Endothelial cell of umbilical vein (primary cell): ENCODE measurements at regions not wholly inside any gene's neighbourhood (a gene's known extent, or its start where the extent isn't known, plus 50 kb on each side); places are given as distances from the start of the nearest gene placed in this dataset.

Source experiments
- BruUV-seq: library from RNA; stranded (reverse); fragments of 400-500 nt; replicated peaks from 2 replicates; lab custom pipeline; 2021; lab: Mats Ljungman, UMichigan
- CTCF ChIA-PET: fragments of 300-600, 350-600 bp; sonication (Branson Sonifier 250); formaldehyde crosslinking; loops from one replicate; lab custom pipeline; 2021; ENCODE audit warnings: antibody characterized with exemption, inconsistent platforms; lab: Charles Lee
- POLR2A ChIA-PET: fragments of 300-600, 350-600 bp; sonication (Branson Sonifier 250); formaldehyde crosslinking; loops from one replicate; lab custom pipeline; 2021; ENCODE audit warnings: antibody characterized with exemption, inconsistent platforms; lab: Charles Lee
- DNase-seq: peaks from one replicate; pipeline ENCODE4 v3.0.0-alpha.2; 2011; ENCODE audit warnings: low read depth, low spot score
- FAIRE-seq: peaks from 2 replicates; lab custom pipeline; 2011; peaks lifted over from hg19 to GRCh38; lab: Jason Lieb, UNC
- H2AFZ ChIP-seq: 2 replicates; pipeline ENCODE4 v1.6.0; 2012; ENCODE audit warnings: low read depth, low read length, control low read depth, inconsistent platforms
- H3K27ac ChIP-seq: 2 replicates; pipeline ENCODE4 v1.5.1; 2011; ENCODE audit warnings: low read depth, mild to moderate bottlenecking, control low read depth, low read length, moderate library complexity; ENCODE audit not compliant: insufficient read depth
- H3K27me3 ChIP-seq, 2 experiments: 2 replicates each; pipeline versions ENCODE4 v1.6.0 to v1.6.1; 2011; ENCODE audit warnings: low read length in 2 of 2, mixed read lengths in 1 of 2; ENCODE audit not compliant: control insufficient read depth in 2 of 2, insufficient read depth in 2 of 2
- H3K36me3 ChIP-seq, 2 experiments: 2 replicates in 1 of 2; 3 replicates in 1 of 2; pipeline ENCODE4 v1.5.1; 2011; ENCODE audit warnings: low read length in 2 of 2, mild to moderate bottlenecking in 1 of 2, moderate library complexity in 1 of 2; ENCODE audit not compliant: control insufficient read depth in 2 of 2, insufficient read depth in 2 of 2; ENCODE audit errors: extremely low read depth in 1 of 2
- H3K4me1 ChIP-seq: 3 replicates; pipeline ENCODE4 v1.5.1; 2011; ENCODE audit warnings: mild to moderate bottlenecking, low read length; ENCODE audit not compliant: control insufficient read depth, insufficient read depth; ENCODE audit errors: extremely low read depth
- H3K4me2 ChIP-seq: 2 replicates; pipeline ENCODE4 v1.6.1; 2011; ENCODE audit warnings: low read length, control low read depth, mixed read lengths; ENCODE audit not compliant: insufficient read depth
- H3K4me3 ChIP-seq, 3 experiments: fragments of 200-600 bp in 1 of 3; sonication (generic), shearing (Covaris generic) in 1 of 3; replicated peaks in 1 of 3; 2 replicates each; pipeline ENCODE4 v1.5.1; 2011 to 2016; ENCODE audit warnings: control low read depth in 3 of 3, low read length in 3 of 3, mild to moderate bottlenecking in 2 of 3, inconsistent platforms in 1 of 3, low read depth in 1 of 3, moderate library complexity in 1 of 3; ENCODE audit not compliant: insufficient read depth in 1 of 3
- H3K79me2 ChIP-seq: 2 replicates; pipeline ENCODE4 v1.6.0; 2012; ENCODE audit warnings: low read length, inconsistent platforms; ENCODE audit not compliant: control insufficient read depth, insufficient read depth
- H3K9ac ChIP-seq: replicated peaks from 2 replicates; pipeline ENCODE3; 2011; ENCODE audit warnings: low read length, control low read depth; ENCODE audit not compliant: insufficient read depth; ENCODE audit errors: extremely low read depth
- H3K9me1 ChIP-seq: replicated peaks from 3 replicates; pipeline ENCODE4 v1.6.0; 2011; ENCODE audit warnings: mild to moderate bottlenecking, low read length; ENCODE audit not compliant: control insufficient read depth, insufficient read depth; ENCODE audit errors: extremely low read depth
- H3K9me3 ChIP-seq: replicated peaks from 2 replicates; pipeline ENCODE4 v1.5.1; 2012; ENCODE audit warnings: low read length, inconsistent platforms; ENCODE audit not compliant: control insufficient read depth, insufficient read depth
- H4K20me1 ChIP-seq: replicated peaks from 2 replicates; pipeline ENCODE3; 2011; ENCODE audit warnings: mild to moderate bottlenecking, low read length; ENCODE audit not compliant: control insufficient read depth, insufficient read depth; ENCODE audit errors: extremely low read depth
- EZH2 ChIP-seq: IDR thresholded peaks from 2 replicates; pipeline ENCODE4 v1.6.1; 2012; ENCODE audit warnings: borderline replicate concordance, low read depth, mild to moderate bottlenecking, moderate library complexity, low read length, inconsistent platforms; ENCODE audit not compliant: severe bottlenecking
- FOS ChIP-seq: IDR thresholded peaks from 2 replicates; pipeline ENCODE4 v1.6.1; 2011; ENCODE audit warnings: mild to moderate bottlenecking, low read length, moderate library complexity, borderline replicate concordance; ENCODE audit not compliant: insufficient read depth
- GATA2 ChIP-seq: IDR thresholded peaks from 2 replicates; pipeline ENCODE4 v1.7.0; 2011; ENCODE audit warnings: low read depth, mild to moderate bottlenecking, moderate library complexity, mixed read lengths, low read length; ENCODE audit not compliant: insufficient read length, insufficient read depth
- JUN ChIP-seq: IDR thresholded peaks from 2 replicates; pipeline ENCODE4 v1.6.1; 2011; ENCODE audit warnings: borderline replicate concordance, low read depth; ENCODE audit not compliant: insufficient read length, insufficient read depth
- MYC ChIP-seq: IDR thresholded peaks from one replicate; pipeline ENCODE4 v1.6.1; 2011; ENCODE audit warnings: mild to moderate bottlenecking, low read depth, low read length
- POLR2A ChIP-seq: IDR thresholded peaks from 2 replicates; pipeline ENCODE4 v1.6.1; 2012; ENCODE audit warnings: low read depth, mild to moderate bottlenecking, control low read depth, low read length
- POLR2AphosphoS5 ChIP-seq: IDR thresholded peaks from 2 replicates; pipeline ENCODE4 v1.6.1; 2012; ENCODE audit warnings: low read depth, mild to moderate bottlenecking, control low read depth, low read length, moderate library complexity; ENCODE audit not compliant: insufficient read depth
- dilution Hi-C: fragments of 300-500 bp; cut with MboI; formaldehyde crosslinking; loops from one replicate; pipeline ENCODE4 v1.15.0; 2019; ENCODE audit warnings: low sequenced_read_pairs; ENCODE audit not compliant: extremely low pct_ligation_motif_present
- intact Hi-C: fragments of 100-400 bp; cut with micrococcal nuclease; formaldehyde crosslinking; loops from one replicate; pipeline ENCODE4 v1.10.0; 2022
- TF ChIP-seq, protein P1 (sequence below), 2 donors: IDR thresholded peaks; 1 replicate in 1 of 2; 2 replicates in 1 of 2; pipeline ENCODE4 v1.5.1; 2011; ENCODE audit warnings: low read length in 2 of 2, mild to moderate bottlenecking in 2 of 2, moderate library complexity in 2 of 2, control low read depth in 1 of 2, inconsistent platforms in 1 of 2, low read depth in 1 of 2; ENCODE audit not compliant: insufficient read depth in 1 of 2; ENCODE audit errors: extremely low read depth in 1 of 2
- TF ChIP-seq, protein P2 (sequence below): IDR thresholded peaks from 2 replicates; pipeline ENCODE4 v1.6.1; 2011; ENCODE audit not compliant: insufficient read depth, insufficient read length

DNA sequence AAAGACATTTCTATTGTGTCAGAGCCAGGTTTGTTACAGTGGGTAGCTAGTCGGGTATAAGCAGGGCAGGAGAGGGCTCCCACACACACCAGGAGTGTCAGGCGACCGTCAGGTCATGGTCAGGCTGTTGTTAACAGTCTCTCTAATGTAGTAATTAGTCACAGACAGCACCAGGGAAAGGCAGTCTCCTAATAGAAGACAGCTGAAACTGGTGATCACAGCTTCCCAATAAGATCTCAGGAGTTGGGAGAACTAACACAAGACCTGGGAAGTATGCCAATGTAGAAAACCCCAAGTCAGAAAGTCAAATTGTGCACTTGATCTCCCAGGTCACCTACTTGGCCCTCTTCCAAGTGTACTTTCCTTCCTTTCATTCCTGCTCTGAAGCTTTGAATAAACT is 53.0 kb upstream of the GPR6 start:
- H2AFZ ChIP-seq = no peak overlapping the region
- DNase-seq (no peak), FAIRE-seq (no peak)
- TF ChIP-seq EZH2 = no peak
- TF ChIP-seq POLR2A = no peak
- no peak for TF ChIP-seq GATA2
- no peak for TF ChIP-seq JUN
- TF ChIP-seq FOS = no peak
- no peak for TF ChIP-seq POLR2AphosphoS5
- no peak for TF ChIP-seq MYC
- TF ChIP-seq, protein P1, sequence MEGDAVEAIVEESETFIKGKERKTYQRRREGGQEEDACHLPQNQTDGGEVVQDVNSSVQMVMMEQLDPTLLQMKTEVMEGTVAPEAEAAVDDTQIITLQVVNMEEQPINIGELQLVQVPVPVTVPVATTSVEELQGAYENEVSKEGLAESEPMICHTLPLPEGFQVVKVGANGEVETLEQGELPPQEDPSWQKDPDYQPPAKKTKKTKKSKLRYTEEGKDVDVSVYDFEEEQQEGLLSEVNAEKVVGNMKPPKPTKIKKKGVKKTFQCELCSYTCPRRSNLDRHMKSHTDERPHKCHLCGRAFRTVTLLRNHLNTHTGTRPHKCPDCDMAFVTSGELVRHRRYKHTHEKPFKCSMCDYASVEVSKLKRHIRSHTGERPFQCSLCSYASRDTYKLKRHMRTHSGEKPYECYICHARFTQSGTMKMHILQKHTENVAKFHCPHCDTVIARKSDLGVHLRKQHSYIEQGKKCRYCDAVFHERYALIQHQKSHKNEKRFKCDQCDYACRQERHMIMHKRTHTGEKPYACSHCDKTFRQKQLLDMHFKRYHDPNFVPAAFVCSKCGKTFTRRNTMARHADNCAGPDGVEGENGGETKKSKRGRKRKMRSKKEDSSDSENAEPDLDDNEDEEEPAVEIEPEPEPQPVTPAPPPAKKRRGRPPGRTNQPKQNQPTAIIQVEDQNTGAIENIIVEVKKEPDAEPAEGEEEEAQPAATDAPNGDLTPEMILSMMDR (IDR thresholded peaks at IDR 0.05; ENCODE audit: extremely low read depth in 1 of 2, insufficient read depth in 1 of 2, low read depth in 1 of 2, low read length in 2 of 2) = no peak
- TF ChIP-seq, protein P2, sequence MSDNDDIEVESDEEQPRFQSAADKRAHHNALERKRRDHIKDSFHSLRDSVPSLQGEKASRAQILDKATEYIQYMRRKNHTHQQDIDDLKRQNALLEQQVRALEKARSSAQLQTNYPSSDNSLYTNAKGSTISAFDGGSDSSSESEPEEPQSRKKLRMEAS = no peak
- peaks cover 0 to 2% of the 10 kb centered on the region in 2 experiments for H3K27me3 ChIP-seq
- H3K4me1 ChIP-seq = no peaks in the 10 kb centered on the region
- POLR2A ChIA-PET = no interaction called here
- dilution Hi-C loops = no loop called here
- CTCF ChIA-PET = interaction anchor here (0.7 to 1.0 kb wide), 2 partner anchors 8 to 115 kb away, joined by 3 read pairs; no protein-coding TSS in a partner anchor
- H3K9me1 ChIP-seq = no peaks in the 10 kb centered on the region
- no peak overlapping the region for H3K4me2 ChIP-seq
- H3K9ac ChIP-seq = no peak overlapping the region
- H3K79me2 ChIP-seq = no peaks in the 10 kb centered on the region
- no peaks in the 10 kb centered on the region for H3K36me3 ChIP-seq
- H4K20me1 ChIP-seq = peaks cover 3% of the 10 kb centered on the region
- intact Hi-C loops = no loop called here
- no peaks in the 10 kb centered on the region for H3K9me3 ChIP-seq
- no TSS peak for BruUV-seq
- no peak overlapping the region for H3K4me3 ChIP-seq
- no peak overlapping the region for H3K27ac ChIP-seq
